Ishikawa (cell line): ENCODE measurements at regions not wholly inside any gene's neighbourhood (a gene's known extent, or its start where the extent isn't known, plus 50 kb on each side); places are given as distances from the start of the nearest gene placed in this dataset.

Experiments used
- CEBPB ChIP-seq: IDR thresholded peaks from 2 replicates; pipeline ENCODE4 v1.6.1; 2012
- CREB1 ChIP-seq: IDR thresholded peaks from 2 replicates; pipeline ENCODE4 v1.6.1; 2012; ENCODE audit warnings: low read depth
- EGR1 ChIP-seq: IDR thresholded peaks from 2 replicates; pipeline ENCODE4 v1.6.1; 2012
- EP300 ChIP-seq: IDR thresholded peaks from 2 replicates; pipeline ENCODE4 v1.6.1; 2012; ENCODE audit warnings: borderline replicate concordance
- FOXM1 ChIP-seq: IDR thresholded peaks from 2 replicates; pipeline ENCODE4 v1.6.1; 2012; ENCODE audit warnings: low read depth, borderline replicate concordance
- MAX ChIP-seq: IDR thresholded peaks from 2 replicates; pipeline ENCODE4 v1.6.1; 2012
- NFIC ChIP-seq: IDR thresholded peaks from 2 replicates; pipeline ENCODE4 v1.6.1; 2012
- RAD21 ChIP-seq: IDR thresholded peaks from 2 replicates; pipeline ENCODE4 v1.6.1; 2012; ENCODE audit warnings: low read depth
- TAF1 ChIP-seq: IDR thresholded peaks from 2 replicates; pipeline ENCODE4 v1.6.1; 2012; ENCODE audit warnings: low read depth, mild to moderate bottlenecking
- TCF12 ChIP-seq: IDR thresholded peaks from 2 replicates; pipeline ENCODE4 v1.6.1; 2012; ENCODE audit warnings: low read depth
- TEAD4 ChIP-seq: IDR thresholded peaks from 2 replicates; pipeline ENCODE4 v1.6.1; 2012
- USF1 ChIP-seq: IDR thresholded peaks from 2 replicates; pipeline ENCODE4 v1.6.1; 2012
- YY1 ChIP-seq: IDR thresholded peaks from 2 replicates; pipeline ENCODE4 v1.6.1; 2012; ENCODE audit warnings: low read depth
- ZBTB7A ChIP-seq: IDR thresholded peaks from 2 replicates; pipeline ENCODE4 v1.6.1; 2012; ENCODE audit warnings: low read depth
- TF ChIP-seq, protein P1 (sequence below): IDR thresholded peaks from 2 replicates; pipeline ENCODE4 v1.6.1; 2012; ENCODE audit warnings: low read depth, mild to moderate bottlenecking

DNA sequence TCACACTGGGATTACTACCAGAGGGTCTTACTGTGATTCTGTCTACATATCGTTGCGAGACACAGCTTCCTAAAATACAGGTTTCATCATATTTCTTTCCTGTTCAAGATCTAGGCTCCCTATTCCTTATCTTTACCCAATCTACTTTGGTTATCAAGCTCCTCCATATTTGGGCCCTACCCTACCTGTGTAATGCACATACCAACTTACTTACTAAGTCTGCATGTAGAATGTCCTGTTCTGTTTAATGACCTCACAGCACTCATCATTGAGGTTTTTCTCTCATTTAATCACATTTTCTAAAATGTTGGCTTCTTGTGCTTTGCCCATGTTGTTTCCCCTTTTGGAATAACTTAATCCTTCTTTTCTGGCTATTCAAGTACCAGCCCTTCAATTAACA is 551.1 kb downstream of the ZEB2 start:
- TF ChIP-seq, protein P1, sequence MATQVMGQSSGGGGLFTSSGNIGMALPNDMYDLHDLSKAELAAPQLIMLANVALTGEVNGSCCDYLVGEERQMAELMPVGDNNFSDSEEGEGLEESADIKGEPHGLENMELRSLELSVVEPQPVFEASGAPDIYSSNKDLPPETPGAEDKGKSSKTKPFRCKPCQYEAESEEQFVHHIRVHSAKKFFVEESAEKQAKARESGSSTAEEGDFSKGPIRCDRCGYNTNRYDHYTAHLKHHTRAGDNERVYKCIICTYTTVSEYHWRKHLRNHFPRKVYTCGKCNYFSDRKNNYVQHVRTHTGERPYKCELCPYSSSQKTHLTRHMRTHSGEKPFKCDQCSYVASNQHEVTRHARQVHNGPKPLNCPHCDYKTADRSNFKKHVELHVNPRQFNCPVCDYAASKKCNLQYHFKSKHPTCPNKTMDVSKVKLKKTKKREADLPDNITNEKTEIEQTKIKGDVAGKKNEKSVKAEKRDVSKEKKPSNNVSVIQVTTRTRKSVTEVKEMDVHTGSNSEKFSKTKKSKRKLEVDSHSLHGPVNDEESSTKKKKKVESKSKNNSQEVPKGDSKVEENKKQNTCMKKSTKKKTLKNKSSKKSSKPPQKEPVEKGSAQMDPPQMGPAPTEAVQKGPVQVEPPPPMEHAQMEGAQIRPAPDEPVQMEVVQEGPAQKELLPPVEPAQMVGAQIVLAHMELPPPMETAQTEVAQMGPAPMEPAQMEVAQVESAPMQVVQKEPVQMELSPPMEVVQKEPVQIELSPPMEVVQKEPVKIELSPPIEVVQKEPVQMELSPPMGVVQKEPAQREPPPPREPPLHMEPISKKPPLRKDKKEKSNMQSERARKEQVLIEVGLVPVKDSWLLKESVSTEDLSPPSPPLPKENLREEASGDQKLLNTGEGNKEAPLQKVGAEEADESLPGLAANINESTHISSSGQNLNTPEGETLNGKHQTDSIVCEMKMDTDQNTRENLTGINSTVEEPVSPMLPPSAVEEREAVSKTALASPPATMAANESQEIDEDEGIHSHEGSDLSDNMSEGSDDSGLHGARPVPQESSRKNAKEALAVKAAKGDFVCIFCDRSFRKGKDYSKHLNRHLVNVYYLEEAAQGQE = no peak

GRCh38 chr2:143968360-143968759 is 551.6 kb downstream of the ZEB2 start:
- TF ChIP-seq, protein P1 = no peak
- TF ChIP-seq EP300 (no peak), USF1 (no peak), TAF1 (no peak), TCF12 (no peak), CREB1 (no peak), MAX (no peak), CEBPB (no peak), NFIC (no peak), EGR1 (no peak), RAD21 (no peak), YY1 (no peak), ZBTB7A (no peak), TEAD4 (no peak), FOXM1 (no peak)

DNA sequence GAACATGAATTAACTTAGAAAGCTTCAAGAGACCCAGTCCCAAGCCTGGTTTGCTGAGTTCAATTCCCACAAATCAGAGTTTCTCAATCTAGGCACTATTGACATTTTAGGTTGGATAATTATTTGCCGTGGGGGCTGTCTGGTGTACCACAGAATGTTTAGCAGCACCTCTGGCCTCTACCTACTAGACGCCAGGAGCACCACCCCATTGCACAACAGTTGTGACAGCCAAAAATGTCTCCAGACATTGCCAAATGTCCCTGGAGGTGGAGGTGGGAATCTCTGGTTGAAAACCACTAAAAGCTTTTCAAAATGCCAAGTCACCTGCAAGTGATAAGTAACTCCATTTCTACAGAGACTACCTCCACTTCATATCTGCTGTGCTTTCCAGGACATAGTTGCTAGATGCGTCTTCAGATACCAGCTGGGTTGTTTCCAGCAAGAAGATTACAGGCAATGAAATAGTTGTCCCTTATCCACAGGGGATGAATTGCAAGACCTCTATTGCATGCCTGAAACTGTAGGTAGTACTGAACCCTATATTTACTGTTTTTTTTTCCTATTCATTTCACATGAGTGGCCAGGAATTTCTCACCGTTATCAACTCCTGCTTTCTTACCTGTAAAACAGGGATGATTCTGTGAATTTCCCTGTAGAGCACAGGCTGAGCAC is 554.3 kb downstream of the ZEB2 start:
- TF ChIP-seq TCF12 (no peak), MAX (no peak)

GRCh38 chr2:143964891-143965290 is 555.0 kb downstream of the ZEB2 start:
- TF ChIP-seq CREB1 (no peak), TAF1 (no peak), EP300 (no peak), ZBTB7A (no peak), MAX (no peak), TCF12 (no peak), FOXM1 (no peak), RAD21 (no peak), CEBPB (no peak)
- TF ChIP-seq, protein P1 = no peak

DNA sequence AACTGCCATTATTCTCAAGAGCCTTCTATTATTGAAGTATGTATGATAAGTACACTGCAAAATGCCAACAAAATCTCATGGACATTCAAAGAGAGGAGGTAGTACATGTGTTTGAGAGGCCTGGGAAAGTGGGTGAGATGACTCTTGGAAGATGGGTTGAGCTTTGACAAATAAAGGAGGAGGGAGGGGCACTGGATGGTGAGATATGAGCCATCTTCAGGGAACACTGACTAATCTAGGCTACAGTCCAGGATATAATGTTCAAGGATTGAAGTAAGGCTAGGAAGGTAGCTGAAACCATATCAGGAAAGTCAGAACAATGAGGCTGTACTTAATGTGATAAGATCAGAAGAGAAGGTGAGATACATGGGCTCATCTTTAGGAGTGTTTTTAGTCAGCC is 559.7 kb downstream of the ZEB2 start:
- no peak for TF ChIP-seq CREB1
- TF ChIP-seq TAF1 = no peak
- TF ChIP-seq TCF12 = no peak
- no peak for TF ChIP-seq EGR1
- TF ChIP-seq MAX = no peak
- TF ChIP-seq CEBPB = no peak
- no peak for TF ChIP-seq TEAD4
- no peak for TF ChIP-seq EP300
- TF ChIP-seq USF1 = no peak
- TF ChIP-seq, protein P1 = no peak
- TF ChIP-seq NFIC = no peak
